GM12874 (cell line): ENCODE measurements at regions not wholly inside any gene's neighbourhood (a gene's known extent, or its start where the extent isn't known, plus 50 kb on each side); places are given as distances from the start of the nearest gene placed in this dataset.

ENCODE experiments used
- TF ChIP-seq, protein P1 (sequence below): IDR thresholded peaks from 2 replicates; pipeline ENCODE4 v1.5.1; 2011; ENCODE audit warnings: low read depth, mild to moderate bottlenecking, control low read depth, low read length, moderate library complexity; ENCODE audit not compliant: insufficient read depth

DNA sequence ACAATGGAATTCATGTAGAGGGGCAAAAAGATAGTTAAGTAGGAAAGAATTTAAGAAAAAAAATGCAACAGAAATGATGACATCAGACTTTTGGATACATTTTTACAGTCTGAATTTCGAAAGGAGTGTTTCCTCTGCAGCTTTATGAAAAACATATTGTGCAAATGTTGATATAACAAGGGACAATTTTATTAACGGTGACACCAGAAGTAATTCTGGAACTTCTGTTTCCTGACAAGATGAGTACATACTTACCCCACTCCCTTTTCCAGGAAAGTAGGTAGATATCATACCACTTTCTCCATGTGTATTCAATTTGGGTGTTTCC, 369.6 kb downstream of the FBXO15 start:
- TF ChIP-seq, protein P1, sequence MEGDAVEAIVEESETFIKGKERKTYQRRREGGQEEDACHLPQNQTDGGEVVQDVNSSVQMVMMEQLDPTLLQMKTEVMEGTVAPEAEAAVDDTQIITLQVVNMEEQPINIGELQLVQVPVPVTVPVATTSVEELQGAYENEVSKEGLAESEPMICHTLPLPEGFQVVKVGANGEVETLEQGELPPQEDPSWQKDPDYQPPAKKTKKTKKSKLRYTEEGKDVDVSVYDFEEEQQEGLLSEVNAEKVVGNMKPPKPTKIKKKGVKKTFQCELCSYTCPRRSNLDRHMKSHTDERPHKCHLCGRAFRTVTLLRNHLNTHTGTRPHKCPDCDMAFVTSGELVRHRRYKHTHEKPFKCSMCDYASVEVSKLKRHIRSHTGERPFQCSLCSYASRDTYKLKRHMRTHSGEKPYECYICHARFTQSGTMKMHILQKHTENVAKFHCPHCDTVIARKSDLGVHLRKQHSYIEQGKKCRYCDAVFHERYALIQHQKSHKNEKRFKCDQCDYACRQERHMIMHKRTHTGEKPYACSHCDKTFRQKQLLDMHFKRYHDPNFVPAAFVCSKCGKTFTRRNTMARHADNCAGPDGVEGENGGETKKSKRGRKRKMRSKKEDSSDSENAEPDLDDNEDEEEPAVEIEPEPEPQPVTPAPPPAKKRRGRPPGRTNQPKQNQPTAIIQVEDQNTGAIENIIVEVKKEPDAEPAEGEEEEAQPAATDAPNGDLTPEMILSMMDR, result no peak

- TF ChIP-seq, protein P1, result no peak
Observed at GRCh38 chr18:73777356-73778031, 370.1 kb downstream of the FBXO15 start.

DNA sequence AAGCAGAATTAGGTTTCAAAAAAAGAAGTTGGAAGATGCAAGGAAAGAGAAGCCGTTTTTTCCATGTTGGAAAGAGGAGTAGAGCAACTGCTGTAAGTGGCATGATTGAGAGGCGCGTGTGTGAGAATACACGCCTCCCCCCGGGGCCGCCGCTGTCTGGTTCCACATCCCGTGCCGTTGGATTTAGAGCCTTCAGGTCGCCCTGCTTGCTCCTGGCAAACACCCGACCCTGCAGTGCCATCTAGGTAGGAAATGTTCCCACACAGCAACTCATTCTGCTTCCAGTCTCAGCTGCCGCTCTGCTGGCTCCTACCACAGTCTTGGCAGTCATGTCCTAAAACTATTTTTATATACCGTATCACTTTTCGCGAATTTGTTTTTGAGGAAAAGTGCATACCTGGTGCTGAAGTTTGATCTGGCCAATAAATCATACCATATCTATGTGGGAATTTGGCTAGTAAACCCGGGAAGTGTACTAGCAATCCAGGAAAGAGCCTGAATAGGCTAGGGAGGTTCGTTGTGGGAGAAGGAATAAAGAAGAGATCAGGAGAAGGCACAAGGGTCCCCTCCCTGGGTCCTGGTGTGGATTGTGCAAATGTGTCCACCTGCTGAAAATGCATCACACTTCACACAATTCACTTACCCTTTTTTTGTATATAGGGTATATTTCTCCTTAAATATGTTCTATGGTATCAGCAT, 372.7 kb downstream of the FBXO15 start:
- TF ChIP-seq, protein P1, result no peak

DNA sequence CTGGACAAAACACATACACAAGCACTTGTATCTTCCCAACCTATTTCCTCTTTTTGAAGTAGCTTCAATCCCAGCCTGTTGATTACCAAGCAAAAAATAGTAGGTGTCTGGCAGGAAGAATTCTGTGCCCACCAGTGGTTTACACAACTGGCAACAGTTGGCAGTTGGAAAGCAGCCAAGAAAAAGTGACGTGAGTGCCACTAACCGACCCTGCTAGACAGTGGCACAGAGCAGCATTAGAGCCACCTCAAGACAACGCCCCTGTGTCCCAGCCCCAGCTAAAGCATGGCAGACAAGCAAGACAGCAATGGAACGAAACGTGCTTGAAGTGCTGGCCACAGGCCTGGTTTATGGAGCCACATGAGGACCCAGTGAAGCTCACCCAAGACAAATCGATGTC, 379.6 kb downstream of the FBXO15 start:
- TF ChIP-seq, protein P1, result no peak

- TF ChIP-seq, protein P1, result no peak
Observed at GRCh38 chr18:73766910-73767515, 380.6 kb downstream of the FBXO15 start.

DNA sequence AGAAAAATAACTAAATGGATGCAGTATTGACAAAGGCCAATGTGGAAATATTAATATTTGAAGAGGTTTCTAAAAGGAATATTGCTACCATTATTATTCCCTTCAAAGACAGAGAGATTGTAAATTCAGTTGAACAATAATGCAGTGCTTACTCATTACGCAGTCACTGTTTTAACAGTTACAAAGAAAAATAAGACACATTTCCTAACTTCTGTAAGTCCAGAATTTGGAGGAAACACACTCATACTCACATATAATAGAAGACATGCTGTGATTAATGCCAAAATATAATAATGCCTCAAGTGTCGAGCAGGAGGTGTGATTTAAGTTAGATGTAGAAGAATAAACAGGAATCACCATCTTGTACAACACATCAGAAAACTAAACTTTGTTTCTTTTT, 389.2 kb downstream of the FBXO15 start:
- TF ChIP-seq, protein P1, result no peak

DNA sequence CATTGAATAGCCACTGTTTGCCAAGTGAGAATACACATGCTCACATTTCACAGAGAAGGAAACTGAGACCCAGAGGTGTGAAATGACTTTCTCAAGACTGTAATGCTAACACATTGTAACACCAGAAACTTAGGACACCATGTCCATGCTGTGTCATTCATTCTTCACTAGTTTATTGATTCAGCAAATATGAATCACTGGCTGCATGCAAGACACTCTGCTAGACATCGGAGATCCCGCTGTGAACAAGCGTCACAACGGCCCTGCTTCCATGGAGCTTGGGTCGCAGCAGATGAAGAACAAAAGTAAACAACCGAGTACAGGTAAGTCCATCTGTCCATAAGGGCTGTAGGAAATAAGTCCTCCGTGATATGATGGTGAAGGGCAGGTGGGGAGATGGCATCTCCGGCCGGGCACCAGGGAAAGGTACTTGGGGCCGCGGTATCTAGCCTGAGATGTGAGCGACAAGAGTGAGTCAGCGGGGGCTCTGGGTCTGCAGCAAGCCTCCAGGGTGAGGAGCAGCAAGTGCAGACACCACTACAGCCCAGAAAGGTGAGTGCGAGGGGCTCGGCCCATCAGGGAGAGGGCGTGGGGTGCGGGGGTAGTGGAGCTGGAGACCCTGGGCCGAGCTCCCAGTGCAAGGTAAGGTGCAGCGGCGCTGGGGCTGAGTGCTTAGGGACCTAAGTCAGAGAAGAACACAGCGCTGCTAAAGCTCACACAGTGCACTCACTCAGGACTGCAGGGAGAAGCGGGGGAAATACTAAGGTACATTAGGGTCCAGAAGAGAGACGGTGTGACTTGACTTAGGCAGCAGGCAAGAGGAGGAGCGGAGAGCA, 391.2 kb downstream of the FBXO15 start:
- TF ChIP-seq, protein P1, result no peak
